H1 (cell line): ENCODE measurements at regions not wholly inside any gene's neighbourhood (a gene's known extent, or its start where the extent isn't known, plus 50 kb on each side); places are given as distances from the start of the nearest gene placed in this dataset.

Experiments used
- CTCF ChIA-PET: fragments of 300-600 bp; sonication (Branson Sonifier 250); formaldehyde crosslinking; loops from one replicate; lab custom pipeline; 2021; ENCODE audit not compliant: partially characterized antibody; lab: Charles Lee
- POLR2A ChIA-PET: fragments of 300-600 bp; sonication (Branson Sonifier 250); formaldehyde crosslinking; loops from one replicate; lab custom pipeline; 2021; ENCODE audit warnings: inconsistent platforms; ENCODE audit not compliant: partially characterized antibody; lab: Charles Lee
- DNase-seq, 2 experiments: peaks; one replicate each; pipeline versions ENCODE4 v3.0.0 to v3.0.0-alpha.2; 2010 to 2022; ENCODE audit warnings: low spot score in 2 of 2, low read depth in 1 of 2, mixed read lengths in 1 of 2
- FAIRE-seq: peaks from 2 replicates; lab custom pipeline; 2011; peaks lifted over from hg19 to GRCh38; lab: Jason Lieb, UNC
- H2AFZ ChIP-seq: 2 replicates; pipeline ENCODE4 v1.8.1; 2012; ENCODE audit warnings: low read length, inconsistent platforms
- H2AK5ac ChIP-seq: 2 replicates; pipeline ENCODE4 v1.6.1; 2013; ENCODE audit warnings: low read depth, low read length
- H2BK120ac ChIP-seq: replicated peaks from 2 replicates; pipeline ENCODE3; 2013; ENCODE audit warnings: low read depth, low read length, inconsistent platforms
- H2BK12ac ChIP-seq: 2 replicates; pipeline ENCODE4 v1.6.1; 2013; ENCODE audit warnings: low read depth, low read length
- H2BK15ac ChIP-seq: 2 replicates; pipeline ENCODE4 v1.6.1; 2013; ENCODE audit warnings: low read length
- H2BK20ac ChIP-seq: 2 replicates; pipeline ENCODE4 v1.6.1; 2013; ENCODE audit warnings: low read length
- H2BK5ac ChIP-seq: 2 replicates; pipeline ENCODE4 v1.6.1; 2013; ENCODE audit warnings: low read depth, low read length
- H3K14ac ChIP-seq: 2 replicates; pipeline ENCODE4 v1.6.1; 2013; ENCODE audit warnings: inconsistent platforms; ENCODE audit not compliant: insufficient read length
- H3K18ac ChIP-seq: 2 replicates; pipeline ENCODE4 v1.6.1; 2013; ENCODE audit warnings: low read length; ENCODE audit errors: extremely low read depth
- H3K23ac ChIP-seq: 2 replicates; pipeline ENCODE4 v1.6.1; 2013; ENCODE audit warnings: inconsistent platforms; ENCODE audit not compliant: insufficient read length
- H3K23me2 ChIP-seq: 2 replicates; pipeline ENCODE4 v1.6.1; 2013; ENCODE audit warnings: low read depth, low read length
- H3K27ac ChIP-seq: 2 replicates; pipeline ENCODE4 v1.6.1; 2011; ENCODE audit warnings: low read depth, low read length, inconsistent platforms
- H3K27me3 ChIP-seq, 4 experiments: replicated peaks in 1 of 4; 1 replicate in 1 of 4; 2 replicates in 3 of 4; pipeline versions ENCODE4 v1.6.1 to v1.8.1; 2011 to 2013; ENCODE audit warnings: low read length in 3 of 4, mild to moderate bottlenecking in 3 of 4, inconsistent platforms in 2 of 4, mixed read lengths in 2 of 4, moderate library complexity in 1 of 4; ENCODE audit not compliant: control insufficient read depth in 3 of 4, insufficient read depth in 3 of 4; ENCODE audit errors: extremely low read depth in 1 of 4
- H3K36me3 ChIP-seq, 4 experiments: 2 replicates each; pipeline versions ENCODE4 v1.6.1 to v1.8.1; 2011 to 2013; ENCODE audit warnings: mild to moderate bottlenecking in 4 of 4, low read length in 3 of 4, moderate library complexity in 2 of 4, control low read depth in 1 of 4, inconsistent platforms in 1 of 4; ENCODE audit not compliant: insufficient read depth in 4 of 4, control insufficient read depth in 2 of 4
- H3K4ac ChIP-seq: replicated peaks from 2 replicates; pipeline ENCODE3; 2013; ENCODE audit warnings: low read length, low read depth, mixed read lengths, inconsistent platforms; ENCODE audit not compliant: insufficient read length
- H3K4me1 ChIP-seq, 4 experiments: replicated peaks in 1 of 4; 1 replicate in 1 of 4; 2 replicates in 3 of 4; pipeline versions ENCODE4 v1.6.1 to v1.8.1; 2011 to 2013; ENCODE audit warnings: low read length in 3 of 4, inconsistent platforms in 2 of 4, mixed read lengths in 1 of 4; ENCODE audit not compliant: insufficient read depth in 4 of 4, control insufficient read depth in 3 of 4
- H3K4me2 ChIP-seq, 2 experiments: 2 replicates each; pipeline versions ENCODE4 v1.6.1 to v1.8.1; 2011 to 2013; ENCODE audit warnings: low read depth in 2 of 2, low read length in 2 of 2, control low read depth in 1 of 2, inconsistent platforms in 1 of 2, mild to moderate bottlenecking in 1 of 2; ENCODE audit not compliant: insufficient read depth in 1 of 2
- H3K4me3 ChIP-seq, 4 experiments: fragments of 200-600, 300-600 bp in 1 of 4; sonication (generic), shearing (Covaris generic), sonication (Bioruptor Twin) in 1 of 4; 2 replicates each; pipeline versions ENCODE4 v1.5.1 to v1.8.1; 2011 to 2016; ENCODE audit warnings: low read length in 4 of 4, low read depth in 3 of 4, control low read depth in 2 of 4, inconsistent platforms in 2 of 4, mild to moderate bottlenecking in 2 of 4, mixed read lengths in 1 of 4, moderate library complexity in 1 of 4; ENCODE audit not compliant: insufficient read depth in 2 of 4; ENCODE audit errors: extremely low read depth in 1 of 4
- H3K56ac ChIP-seq: replicated peaks from 2 replicates; pipeline ENCODE3; 2013; ENCODE audit warnings: low read depth, mild to moderate bottlenecking, mixed read lengths, low read length, inconsistent platforms; ENCODE audit not compliant: insufficient read length
- H3K79me1 ChIP-seq: 2 replicates; pipeline ENCODE4 v1.6.1; 2013; ENCODE audit warnings: low read depth, low read length, control low read depth
- H3K79me2 ChIP-seq, 2 experiments: 2 replicates each; pipeline versions ENCODE4 v1.6.1 to v1.8.1; 2012 to 2013; ENCODE audit warnings: low read length in 2 of 2, mild to moderate bottlenecking in 2 of 2, inconsistent platforms in 1 of 2; ENCODE audit not compliant: insufficient read depth in 2 of 2, control insufficient read depth in 1 of 2
- H3K9ac ChIP-seq, 4 experiments: replicated peaks in 1 of 4; 1 replicate in 1 of 4; 2 replicates in 3 of 4; pipeline versions ENCODE4 v1.6.1 to v1.8.1; 2011 to 2013; ENCODE audit warnings: low read depth in 3 of 4, low read length in 3 of 4, control low read depth in 2 of 4, mild to moderate bottlenecking in 2 of 4, moderate library complexity in 2 of 4, inconsistent platforms in 1 of 4; ENCODE audit errors: extremely low read depth in 1 of 4
- H3K9me3 ChIP-seq, 2 experiments: 2 replicates each; pipeline versions ENCODE4 v1.6.1 to v1.8.1; 2012 to 2013; ENCODE audit warnings: mild to moderate bottlenecking in 2 of 2, moderate library complexity in 2 of 2, control low read depth in 1 of 2, inconsistent platforms in 1 of 2, low read depth in 1 of 2, low read length in 1 of 2, mixed read lengths in 1 of 2; ENCODE audit not compliant: insufficient read depth in 2 of 2
- H4K20me1 ChIP-seq, 2 experiments: replicated peaks in 1 of 2; 2 replicates each; pipeline versions ENCODE3 to v1.8.1; 2011 to 2013; ENCODE audit warnings: inconsistent platforms in 2 of 2, low read length in 2 of 2, mild to moderate bottlenecking in 1 of 2; ENCODE audit not compliant: insufficient read depth in 2 of 2, control insufficient read depth in 1 of 2
- H4K5ac ChIP-seq: 2 replicates; pipeline ENCODE4 v1.6.1; 2013; ENCODE audit warnings: low read length, low read depth, mixed read lengths, inconsistent platforms; ENCODE audit not compliant: insufficient read length
- H4K8ac ChIP-seq: 2 replicates; pipeline ENCODE4 v1.8.0; 2013; ENCODE audit warnings: mild to moderate bottlenecking, moderate library complexity, low read length, inconsistent platforms; ENCODE audit not compliant: insufficient read depth; ENCODE audit errors: extremely low read depth
- H4K91ac ChIP-seq: replicated peaks from 2 replicates; pipeline ENCODE3; 2013; ENCODE audit warnings: low read length, mixed read lengths, inconsistent platforms; ENCODE audit not compliant: insufficient read length
- BCL11A ChIP-seq, 2 experiments: IDR thresholded peaks; one replicate each; pipeline ENCODE4 v1.6.1; 2011; ENCODE audit warnings: low read depth in 2 of 2, low read length in 2 of 2, mild to moderate bottlenecking in 2 of 2
- CTCF ChIP-seq, 3 experiments: IDR thresholded peaks; 1 replicate in 2 of 3; 2 replicates in 1 of 3; pipeline versions ENCODE4 v1.5.1 to v1.6.1; 2011; ENCODE audit warnings: low read length in 3 of 3, mild to moderate bottlenecking in 3 of 3, inconsistent platforms in 2 of 3, low read depth in 1 of 3, moderate library complexity in 1 of 3; ENCODE audit not compliant: insufficient read depth in 1 of 3; ENCODE audit errors: control extremely low read depth in 1 of 3
- JUND ChIP-seq: IDR thresholded peaks from 2 replicates; pipeline ENCODE4 v1.6.1; 2011; ENCODE audit warnings: mild to moderate bottlenecking, improper control_type of control experiment, low read length
- SAP30 ChIP-seq: fragments of 300-600 bp; sonication (generic); IDR thresholded peaks from 2 replicates; pipeline ENCODE4 v1.7.1; 2012; ENCODE audit warnings: low read length, moderate library complexity, mild to moderate bottlenecking, inconsistent platforms; ENCODE audit not compliant: insufficient read depth, insufficient replicate concordance
- WGBS, 2 experiments: shearing (Covaris generic) in 1 of 2; methylation state at CpG; one replicate each; pipeline versions ENCODE4 v1.1.6 to v1.1.7; 2013 to 2015; ENCODE audit warnings: low lambda C conversion rate in 2 of 2, mixed read lengths in 2 of 2, inconsistent platforms in 1 of 2, low coverage in 1 of 2, missing lambda C conversion rate in 1 of 2; ENCODE audit not compliant: insufficient replicate concordance in 2 of 2, insufficient coverage in 1 of 2, insufficient read length in 1 of 2; ENCODE audit errors: extremely low coverage in 1 of 2, missing lambda C conversion rate in 1 of 2; 5-methylcytosine and 5-hydroxymethylcytosine counted together

- Histone ChIP-seq H3K23ac (no peak overlapping the region), H3K79me1 (no peaks in the 10 kb centered on the region), H3K18ac (no peak overlapping the region), H3K27ac (no peak overlapping the region), H3K4me2 (no peak overlapping the region), H3K9ac (no peak overlapping the region), H3K27me3 (no peaks in the 10 kb centered on the region), H3K9me3 (no peaks in the 10 kb centered on the region), H4K20me1 (peaks cover 0 to 1% of the 10 kb centered on the region in 2 experiments), H2BK20ac (no peak overlapping the region), H3K4me1 (no peaks in the 10 kb centered on the region; a peak in 1 of 7 replicates), H2BK5ac (no peak overlapping the region), H3K14ac (no peak overlapping the region), H3K4me3 (no peak overlapping the region), H3K36me3 (no peaks in the 10 kb centered on the region), H3K23me2 (no peaks in the 10 kb centered on the region), H2BK15ac (no peak overlapping the region), H2BK120ac (no peak overlapping the region), H4K91ac (no peak overlapping the region), H3K4ac (no peak overlapping the region), H4K8ac (no peak overlapping the region), H3K79me2 (no peaks in the 10 kb centered on the region), H2AK5ac (no peak overlapping the region), H2AFZ (no peak overlapping the region), H4K5ac (no peak overlapping the region), H2BK12ac (no peak overlapping the region), H3K56ac (no peak overlapping the region)
- POLR2A ChIA-PET = interaction anchor here (1.0 kb wide), 1 partner anchor 371 kb away, joined by 3 read pairs; no protein-coding TSS in a partner anchor
- WGBS, 2 experiments = 69% methylated on average over 4 of the region's 4 CpGs; no CpG with 5 or more reads in 1 of the 2 experiments
- no peak for FAIRE-seq
- CTCF ChIA-PET = interaction anchor here (0.8 to 11.6 kb wide), 12 partner anchors 8 to 382 kb away, joined by 3 to 69 read pairs (median 5); no protein-coding TSS in a partner anchor
- no peak for DNase-seq
- TF ChIP-seq BCL11A (IDR thresholded peaks at IDR 0.05; ENCODE audit: low read depth in 2 of 2, low read length in 2 of 2) (no peak), JUND (no peak), SAP30 (no peak), CTCF (IDR thresholded peaks at IDR 0.05; ENCODE audit: control extremely low read depth in 1 of 3, insufficient read depth in 1 of 3, low read depth in 1 of 3, low read length in 3 of 3) (no peak)
These were observed 50.6 kb upstream of the WDR1 start for GRCh38 chr4:10167201-10167600.
